ENCODE measurements at regions not wholly inside any gene's neighbourhood (a gene's known extent, or its start where the extent isn't known, plus 50 kb on each side); places are given as distances from the start of the nearest gene placed in this dataset.

- TF ChIP-seq ZMYM4 (CRISPR knock-in tag; IDR thresholded peaks at IDR 0.05), result peak; percentile 34; the same call in 1 of the 2 replicates
- no peak for TF ChIP-seq SOX6 (IDR thresholded peaks at IDR 0.05)
- TF ChIP-seq SOX6 (CRISPR knock-in tag; IDR thresholded peaks at IDR 0.05), result peak; percentile 81
- TF ChIP-seq ARID5B (CRISPR knock-in tag; IDR thresholded peaks at IDR 0.05), result peak; percentile 87
- TF ChIP-seq RARA (CRISPR knock-in tag; IDR thresholded peaks at IDR 0.05), result peak; percentile 72
- peak; percentile 82; the same call in 1 of the 2 replicates for TF ChIP-seq HMG20A (CRISPR knock-in tag; IDR thresholded peaks at IDR 0.05; ENCODE audit: borderline replicate concordance)
- peak; percentile 57 for TF ChIP-seq TCF7 (IDR thresholded peaks at IDR 0.05; ENCODE audit: low read depth)
- peak; percentile 71; the same call in 1 of the 2 replicates for TF ChIP-seq KAT2B (IDR thresholded peaks at IDR 0.05; ENCODE audit: borderline replicate concordance, low read depth, low read length)
- peak; percentile 67; the same call in 1 of the 2 replicates for TF ChIP-seq GATAD2A (CRISPR knock-in tag; IDR thresholded peaks at IDR 0.05)
- no peak for TF ChIP-seq XRCC5 (optimal IDR thresholded peaks at IDR 0.05; ENCODE audit: low read length)
- TF ChIP-seq POGZ (CRISPR knock-in tag; IDR thresholded peaks at IDR 0.05), result peak; percentile 22; the same call in 1 of the 2 replicates
- TF ChIP-seq, protein P1, sequence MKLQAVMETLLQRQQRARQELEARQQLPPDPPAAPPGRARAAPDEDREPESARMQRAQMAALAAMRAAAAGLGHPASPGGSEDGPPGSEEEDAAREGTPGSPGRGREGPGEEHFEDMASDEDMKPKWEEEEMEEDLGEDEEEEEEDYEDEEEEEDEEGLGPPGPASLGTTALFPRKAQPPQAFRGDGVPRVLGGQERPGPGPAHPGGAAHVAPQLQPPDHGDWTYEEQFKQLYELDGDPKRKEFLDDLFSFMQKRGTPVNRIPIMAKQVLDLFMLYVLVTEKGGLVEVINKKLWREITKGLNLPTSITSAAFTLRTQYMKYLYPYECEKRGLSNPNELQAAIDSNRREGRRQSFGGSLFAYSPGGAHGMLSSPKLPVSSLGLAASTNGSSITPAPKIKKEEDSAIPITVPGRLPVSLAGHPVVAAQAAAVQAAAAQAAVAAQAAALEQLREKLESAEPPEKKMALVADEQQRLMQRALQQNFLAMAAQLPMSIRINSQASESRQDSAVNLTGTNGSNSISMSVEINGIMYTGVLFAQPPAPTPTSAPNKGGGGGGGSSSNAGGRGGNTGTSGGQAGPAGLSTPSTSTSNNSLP (IDR thresholded peaks at IDR 0.05; ENCODE audit: low read depth, low read length), result peak; percentile 81
- no peak for TF ChIP-seq ZSCAN29 (CRISPR knock-in tag; conservative IDR thresholded peaks at IDR 0.05)
- no peak for TF ChIP-seq SOX13 (IDR thresholded peaks at IDR 0.05)
- peak in 1 of 2 experiments; percentile 81; a peak in 2 of 4 replicates for TF ChIP-seq SOX13 (CRISPR knock-in tag; conservative IDR thresholded peaks at IDR 0.05 in 1 of 2, IDR thresholded peaks at IDR 0.05 in 1 of 2)
- no peak for TF ChIP-seq ZBTB49 (CRISPR knock-in tag; IDR thresholded peaks at IDR 0.05; ENCODE audit: borderline replicate concordance)
- TF ChIP-seq, protein P2, sequence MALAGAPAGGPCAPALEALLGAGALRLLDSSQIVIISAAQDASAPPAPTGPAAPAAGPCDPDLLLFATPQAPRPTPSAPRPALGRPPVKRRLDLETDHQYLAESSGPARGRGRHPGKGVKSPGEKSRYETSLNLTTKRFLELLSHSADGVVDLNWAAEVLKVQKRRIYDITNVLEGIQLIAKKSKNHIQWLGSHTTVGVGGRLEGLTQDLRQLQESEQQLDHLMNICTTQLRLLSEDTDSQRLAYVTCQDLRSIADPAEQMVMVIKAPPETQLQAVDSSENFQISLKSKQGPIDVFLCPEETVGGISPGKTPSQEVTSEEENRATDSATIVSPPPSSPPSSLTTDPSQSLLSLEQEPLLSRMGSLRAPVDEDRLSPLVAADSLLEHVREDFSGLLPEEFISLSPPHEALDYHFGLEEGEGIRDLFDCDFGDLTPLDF (CRISPR knock-in tag; IDR thresholded peaks at IDR 0.05), result no peak
- TF ChIP-seq CREB1 (IDR thresholded peaks at IDR 0.05), result no peak
- TF ChIP-seq CREB1 (CRISPR knock-in tag; IDR thresholded peaks at IDR 0.05), result 0 out of 2 replicates have a peak, but pooled peaks have one; percentile 29
- TF ChIP-seq BCL6 (CRISPR knock-in tag; IDR thresholded peaks at IDR 0.05), result peak; percentile 67
- peak; percentile 55 for TF ChIP-seq NCOA2 (CRISPR knock-in tag; IDR thresholded peaks at IDR 0.05)
- peak; percentile 65; the same call in 1 of the 2 replicates for TF ChIP-seq SALL1 (CRISPR knock-in tag; IDR thresholded peaks at IDR 0.05)
Measured at GRCh38 chr7:110521357-110521911, 569.5 kb upstream of the LRRN3 start (continued).
